Endothelial cell of umbilical vein (primary cell): ENCODE measurements at regions not wholly inside any gene's neighbourhood (a gene's known extent, or its start where the extent isn't known, plus 50 kb on each side); places are given as distances from the start of the nearest gene placed in this dataset.

Source experiments
- BruUV-seq: library from RNA; stranded (reverse); fragments of 400-500 nt; replicated peaks from 2 replicates; lab custom pipeline; 2021; lab: Mats Ljungman, UMichigan
- CTCF ChIA-PET: fragments of 300-600, 350-600 bp; sonication (Branson Sonifier 250); formaldehyde crosslinking; loops from one replicate; lab custom pipeline; 2021; ENCODE audit warnings: antibody characterized with exemption, inconsistent platforms; lab: Charles Lee
- POLR2A ChIA-PET: fragments of 300-600, 350-600 bp; sonication (Branson Sonifier 250); formaldehyde crosslinking; loops from one replicate; lab custom pipeline; 2021; ENCODE audit warnings: antibody characterized with exemption, inconsistent platforms; lab: Charles Lee
- DNase-seq: peaks from one replicate; pipeline ENCODE4 v3.0.0-alpha.2; 2011; ENCODE audit warnings: low read depth, low spot score
- FAIRE-seq: peaks from 2 replicates; lab custom pipeline; 2011; peaks lifted over from hg19 to GRCh38; lab: Jason Lieb, UNC
- H2AFZ ChIP-seq: 2 replicates; pipeline ENCODE4 v1.6.0; 2012; ENCODE audit warnings: low read depth, low read length, control low read depth, inconsistent platforms
- H3K27ac ChIP-seq: 2 replicates; pipeline ENCODE4 v1.5.1; 2011; ENCODE audit warnings: low read depth, mild to moderate bottlenecking, control low read depth, low read length, moderate library complexity; ENCODE audit not compliant: insufficient read depth
- H3K27me3 ChIP-seq, 2 experiments: 2 replicates each; pipeline versions ENCODE4 v1.6.0 to v1.6.1; 2011; ENCODE audit warnings: low read length in 2 of 2, mixed read lengths in 1 of 2; ENCODE audit not compliant: control insufficient read depth in 2 of 2, insufficient read depth in 2 of 2
- H3K36me3 ChIP-seq, 2 experiments: 2 replicates in 1 of 2; 3 replicates in 1 of 2; pipeline ENCODE4 v1.5.1; 2011; ENCODE audit warnings: low read length in 2 of 2, mild to moderate bottlenecking in 1 of 2, moderate library complexity in 1 of 2; ENCODE audit not compliant: control insufficient read depth in 2 of 2, insufficient read depth in 2 of 2; ENCODE audit errors: extremely low read depth in 1 of 2
- H3K4me1 ChIP-seq: 3 replicates; pipeline ENCODE4 v1.5.1; 2011; ENCODE audit warnings: mild to moderate bottlenecking, low read length; ENCODE audit not compliant: control insufficient read depth, insufficient read depth; ENCODE audit errors: extremely low read depth
- H3K4me2 ChIP-seq: 2 replicates; pipeline ENCODE4 v1.6.1; 2011; ENCODE audit warnings: low read length, control low read depth, mixed read lengths; ENCODE audit not compliant: insufficient read depth
- H3K4me3 ChIP-seq, 3 experiments: fragments of 200-600 bp in 1 of 3; sonication (generic), shearing (Covaris generic) in 1 of 3; replicated peaks in 1 of 3; 2 replicates each; pipeline ENCODE4 v1.5.1; 2011 to 2016; ENCODE audit warnings: control low read depth in 3 of 3, low read length in 3 of 3, mild to moderate bottlenecking in 2 of 3, inconsistent platforms in 1 of 3, low read depth in 1 of 3, moderate library complexity in 1 of 3; ENCODE audit not compliant: insufficient read depth in 1 of 3
- H3K79me2 ChIP-seq: 2 replicates; pipeline ENCODE4 v1.6.0; 2012; ENCODE audit warnings: low read length, inconsistent platforms; ENCODE audit not compliant: control insufficient read depth, insufficient read depth
- H3K9ac ChIP-seq: replicated peaks from 2 replicates; pipeline ENCODE3; 2011; ENCODE audit warnings: low read length, control low read depth; ENCODE audit not compliant: insufficient read depth; ENCODE audit errors: extremely low read depth
- H3K9me1 ChIP-seq: replicated peaks from 3 replicates; pipeline ENCODE4 v1.6.0; 2011; ENCODE audit warnings: mild to moderate bottlenecking, low read length; ENCODE audit not compliant: control insufficient read depth, insufficient read depth; ENCODE audit errors: extremely low read depth
- H3K9me3 ChIP-seq: replicated peaks from 2 replicates; pipeline ENCODE4 v1.5.1; 2012; ENCODE audit warnings: low read length, inconsistent platforms; ENCODE audit not compliant: control insufficient read depth, insufficient read depth
- H4K20me1 ChIP-seq: replicated peaks from 2 replicates; pipeline ENCODE3; 2011; ENCODE audit warnings: mild to moderate bottlenecking, low read length; ENCODE audit not compliant: control insufficient read depth, insufficient read depth; ENCODE audit errors: extremely low read depth
- CTCF ChIP-seq, 2 donors: IDR thresholded peaks; 1 replicate in 1 of 2; 2 replicates in 1 of 2; pipeline ENCODE4 v1.5.1; 2011; ENCODE audit warnings: low read length in 2 of 2, mild to moderate bottlenecking in 2 of 2, moderate library complexity in 2 of 2, control low read depth in 1 of 2, inconsistent platforms in 1 of 2, low read depth in 1 of 2; ENCODE audit not compliant: insufficient read depth in 1 of 2; ENCODE audit errors: extremely low read depth in 1 of 2
- EZH2 ChIP-seq: IDR thresholded peaks from 2 replicates; pipeline ENCODE4 v1.6.1; 2012; ENCODE audit warnings: borderline replicate concordance, low read depth, mild to moderate bottlenecking, moderate library complexity, low read length, inconsistent platforms; ENCODE audit not compliant: severe bottlenecking
- FOS ChIP-seq: IDR thresholded peaks from 2 replicates; pipeline ENCODE4 v1.6.1; 2011; ENCODE audit warnings: mild to moderate bottlenecking, low read length, moderate library complexity, borderline replicate concordance; ENCODE audit not compliant: insufficient read depth
- GATA2 ChIP-seq: IDR thresholded peaks from 2 replicates; pipeline ENCODE4 v1.7.0; 2011; ENCODE audit warnings: low read depth, mild to moderate bottlenecking, moderate library complexity, mixed read lengths, low read length; ENCODE audit not compliant: insufficient read length, insufficient read depth
- JUN ChIP-seq: IDR thresholded peaks from 2 replicates; pipeline ENCODE4 v1.6.1; 2011; ENCODE audit warnings: borderline replicate concordance, low read depth; ENCODE audit not compliant: insufficient read length, insufficient read depth
- MYC ChIP-seq: IDR thresholded peaks from one replicate; pipeline ENCODE4 v1.6.1; 2011; ENCODE audit warnings: mild to moderate bottlenecking, low read depth, low read length
- POLR2A ChIP-seq: IDR thresholded peaks from 2 replicates; pipeline ENCODE4 v1.6.1; 2012; ENCODE audit warnings: low read depth, mild to moderate bottlenecking, control low read depth, low read length
- POLR2AphosphoS5 ChIP-seq: IDR thresholded peaks from 2 replicates; pipeline ENCODE4 v1.6.1; 2012; ENCODE audit warnings: low read depth, mild to moderate bottlenecking, control low read depth, low read length, moderate library complexity; ENCODE audit not compliant: insufficient read depth
- dilution Hi-C: fragments of 300-500 bp; cut with MboI; formaldehyde crosslinking; loops from one replicate; pipeline ENCODE4 v1.15.0; 2019; ENCODE audit warnings: low sequenced_read_pairs; ENCODE audit not compliant: extremely low pct_ligation_motif_present
- intact Hi-C: fragments of 100-400 bp; cut with micrococcal nuclease; formaldehyde crosslinking; loops from one replicate; pipeline ENCODE4 v1.10.0; 2022
- TF ChIP-seq, protein P1 (sequence below): IDR thresholded peaks from 2 replicates; pipeline ENCODE4 v1.6.1; 2011; ENCODE audit not compliant: insufficient read depth, insufficient read length

GRCh38 chr13:26983543-26984320 is 187.9 kb downstream of the USP12 start:
- dilution Hi-C loops (no loop called here), intact Hi-C loops (loop anchor here (10.0 kb wide), 1 partner anchor 1001 kb away; the partner anchor contains the start of gene URAD)
- no peaks in the 10 kb centered on the region for H3K9me3 ChIP-seq
- no peak overlapping the region for H3K9ac ChIP-seq
- no peaks in the 10 kb centered on the region for H4K20me1 ChIP-seq
- DNase-seq (no peak), FAIRE-seq (no peak)
- POLR2A ChIA-PET, result no interaction called here
- no peak overlapping the region for H3K4me3 ChIP-seq
- no TSS peak for BruUV-seq
- no peak overlapping the region for H3K27ac ChIP-seq
- no peaks in the 10 kb centered on the region for H3K9me1 ChIP-seq
- CTCF ChIA-PET, result interaction anchor here (0.7 to 9.8 kb wide), 11 partner anchors 37 to 1000 kb away, joined by 3 to 343 read pairs (median 6); partner anchors contain the start of gene RASL11A
- H3K79me2 ChIP-seq, result no peaks in the 10 kb centered on the region
- H3K36me3 ChIP-seq, result no peaks in the 10 kb centered on the region
- H3K4me2 ChIP-seq, result peak overlapping the region; percentile 7
- H3K4me1 ChIP-seq, result peaks cover 4% of the 10 kb centered on the region
- peak overlapping the region; percentile 10 for H2AFZ ChIP-seq
- TF ChIP-seq FOS (no peak), GATA2 (no peak), CTCF (IDR thresholded peaks at IDR 0.05; ENCODE audit: extremely low read depth in 1 of 2, insufficient read depth in 1 of 2, low read depth in 1 of 2, low read length in 2 of 2) (no peak), MYC (no peak), JUN (no peak), EZH2 (no peak), POLR2AphosphoS5 (no peak), POLR2A (no peak)
- TF ChIP-seq, protein P1, sequence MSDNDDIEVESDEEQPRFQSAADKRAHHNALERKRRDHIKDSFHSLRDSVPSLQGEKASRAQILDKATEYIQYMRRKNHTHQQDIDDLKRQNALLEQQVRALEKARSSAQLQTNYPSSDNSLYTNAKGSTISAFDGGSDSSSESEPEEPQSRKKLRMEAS, result no peak
- peaks cover 2 to 4% of the 10 kb centered on the region in 2 experiments for H3K27me3 ChIP-seq
